ENCODE measurements at regions not wholly inside any gene's neighbourhood (a gene's known extent, or its start where the extent isn't known, plus 50 kb on each side); places are given as distances from the start of the nearest gene placed in this dataset.
"Not testable (repeated sequence)": the region's sequence is repeated elsewhere in the genome, so short reads cannot be mapped to it uniquely, and the experiment has no call there.

- DNase-seq = not testable (repeated sequence)
These were observed 55.9 kb upstream of the ACSM6 start for GRCh38 chr10:95137990-95138625.

- no peak for DNase-seq
These were observed 59.5 kb upstream of the ACSM6 start for GRCh38 chr10:95134490-95134889.

GRCh38 chr10:95133997-95134396 is 60.0 kb upstream of the ACSM6 start:
- DNase-seq = no peak

- peak; percentile 9 for DNase-seq
These were observed 60.9 kb upstream of the ACSM6 start for GRCh38 chr10:95133016-95133752.

GRCh38 chr10:95130429-95130828 is 61.1 kb upstream of the CYP2C8 start:
- not testable (repeated sequence) for DNase-seq

GRCh38 chr10:95125582-95125981 is 56.3 kb upstream of the CYP2C8 start:
- DNase-seq = no peak

GRCh38 chr10:95122736-95123135 is 53.4 kb upstream of the CYP2C8 start:
- no peak for DNase-seq

GRCh38 chr10:95121904-95122303 is 52.6 kb upstream of the CYP2C8 start:
- no peak for DNase-seq

Data from occipital lobe (tissue), 1 donor.